ENCODE measurements at regions not wholly inside any gene's neighbourhood (a gene's known extent, or its start where the extent isn't known, plus 50 kb on each side); places are given as distances from the start of the nearest gene placed in this dataset.

DNA sequence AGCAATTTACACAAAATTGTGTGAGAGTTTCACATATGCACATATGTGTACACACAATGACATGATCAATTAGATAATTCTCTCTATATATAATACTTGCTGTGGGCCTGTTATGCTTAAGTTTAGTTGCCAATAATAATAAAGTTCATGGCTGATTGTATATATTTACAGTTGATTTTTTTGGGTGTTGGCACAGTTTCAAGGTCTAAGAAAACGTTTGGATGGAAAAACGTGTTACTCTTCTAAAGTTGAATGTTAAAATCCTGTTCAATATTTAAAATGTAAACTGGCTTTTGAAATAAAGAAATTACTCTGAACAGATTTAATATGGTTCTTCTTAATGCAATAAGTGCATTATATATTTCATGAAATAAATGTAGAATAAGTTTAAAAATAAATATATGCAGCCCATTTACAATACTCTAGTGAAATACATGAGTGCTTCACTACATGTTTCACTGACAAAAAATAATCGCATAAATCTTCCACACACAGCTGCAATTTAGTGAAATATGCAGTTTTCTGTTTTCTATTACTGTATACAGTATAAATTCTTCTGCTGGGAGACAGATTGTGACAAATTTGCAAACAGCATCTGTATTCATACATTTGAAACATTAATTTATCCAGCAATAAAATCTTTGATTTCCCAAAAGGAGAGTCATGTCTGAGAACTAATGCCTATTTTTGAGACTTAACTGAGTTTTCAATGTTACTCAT, 586.9 kb upstream of the KLHL1 start:
- Histone ChIP-seq H3K27ac (no peak overlapping the region), H3K4me1 (no peaks in the 10 kb centered on the region), H3K4me3 (no peak overlapping the region), H3K9me3 (no peaks in the 10 kb centered on the region), H3K4me2 (no peak overlapping the region)
- WGBS (ENCODE audit: missing lambda C conversion rate), result under 1% methylated on average over 3 of the region's 3 CpGs
- ATAC-seq, result no peak
- no peak for DNase-seq (ENCODE audit: low read depth in 1 of 2, low spot score in 1 of 2)
- ChIA-PET POLR2A (no interaction called here), CTCF (no interaction called here)
- no peak for FAIRE-seq
- TF ChIP-seq TFCP2L1 (CRISPR knock-in tag; IDR thresholded peaks at IDR 0.05) (no peak), KDM5A (IDR thresholded peaks at IDR 0.05) (no peak), JUNB (IDR thresholded peaks at IDR 0.05) (no peak), RARB (CRISPR knock-in tag; IDR thresholded peaks at IDR 0.05) (no peak), RNF2 (IDR thresholded peaks at IDR 0.05; ENCODE audit: borderline replicate concordance, low read depth) (no peak), NFE2L2 (conservative IDR thresholded peaks at IDR 0.05; ENCODE audit: low read length) (no peak), MAZ (IDR thresholded peaks at IDR 0.05; ENCODE audit: borderline replicate concordance, low read depth, low read length) (no peak), KDM1A (IDR thresholded peaks at IDR 0.05; ENCODE audit: low read depth) (no peak), CBX2 (IDR thresholded peaks at IDR 0.05; ENCODE audit: borderline replicate concordance, low read depth) (no peak), HOXB5 (CRISPR knock-in tag; IDR thresholded peaks at IDR 0.05) (no peak), BHLHE40 (IDR thresholded peaks at IDR 0.05; ENCODE audit: low read depth, low read length) (no peak), HOXA7 (CRISPR knock-in tag; IDR thresholded peaks at IDR 0.05) (no peak), MAFK (IDR thresholded peaks at IDR 0.05; ENCODE audit: partially characterized antibody) (no peak), HEYL (CRISPR knock-in tag; IDR thresholded peaks at IDR 0.05) (no peak), NPAS2 (CRISPR knock-in tag; IDR thresholded peaks at IDR 0.05; ENCODE audit: borderline replicate concordance) (no peak), CHD4 (IDR thresholded peaks at IDR 0.05; ENCODE audit: borderline replicate concordance) (no peak)
- TF ChIP-seq, protein P1, sequence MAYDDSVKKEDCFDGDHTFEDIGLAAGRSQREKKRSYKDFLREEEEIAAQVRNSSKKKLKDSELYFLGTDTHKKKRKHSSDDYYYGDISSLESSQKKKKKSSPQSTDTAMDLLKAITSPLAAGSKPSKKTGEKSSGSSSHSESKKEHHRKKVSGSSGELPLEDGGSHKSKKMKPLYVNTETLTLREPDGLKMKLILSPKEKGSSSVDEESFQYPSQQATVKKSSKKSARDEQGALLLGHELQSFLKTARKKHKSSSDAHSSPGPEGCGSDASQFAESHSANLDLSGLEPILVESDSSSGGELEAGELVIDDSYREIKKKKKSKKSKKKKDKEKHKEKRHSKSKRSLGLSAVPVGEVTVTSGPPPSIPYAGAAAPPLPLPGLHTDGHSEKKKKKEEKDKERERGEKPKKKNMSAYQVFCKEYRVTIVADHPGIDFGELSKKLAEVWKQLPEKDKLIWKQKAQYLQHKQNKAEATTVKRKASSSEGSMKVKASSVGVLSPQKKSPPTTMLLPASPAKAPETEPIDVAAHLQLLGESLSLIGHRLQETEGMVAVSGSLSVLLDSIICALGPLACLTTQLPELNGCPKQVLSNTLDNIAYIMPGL (CRISPR knock-in tag; IDR thresholded peaks at IDR 0.05; ENCODE audit: borderline replicate concordance), result no peak
- TF ChIP-seq, protein P2, sequence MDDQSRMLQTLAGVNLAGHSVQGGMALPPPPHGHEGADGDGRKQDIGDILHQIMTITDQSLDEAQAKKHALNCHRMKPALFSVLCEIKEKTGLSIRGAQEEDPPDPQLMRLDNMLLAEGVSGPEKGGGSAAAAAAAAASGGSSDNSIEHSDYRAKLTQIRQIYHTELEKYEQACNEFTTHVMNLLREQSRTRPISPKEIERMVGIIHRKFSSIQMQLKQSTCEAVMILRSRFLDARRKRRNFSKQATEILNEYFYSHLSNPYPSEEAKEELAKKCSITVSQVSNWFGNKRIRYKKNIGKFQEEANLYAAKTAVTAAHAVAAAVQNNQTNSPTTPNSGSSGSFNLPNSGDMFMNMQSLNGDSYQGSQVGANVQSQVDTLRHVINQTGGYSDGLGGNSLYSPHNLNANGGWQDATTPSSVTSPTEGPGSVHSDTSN (IDR thresholded peaks at IDR 0.05), result no peak
- TF ChIP-seq, protein P3, sequence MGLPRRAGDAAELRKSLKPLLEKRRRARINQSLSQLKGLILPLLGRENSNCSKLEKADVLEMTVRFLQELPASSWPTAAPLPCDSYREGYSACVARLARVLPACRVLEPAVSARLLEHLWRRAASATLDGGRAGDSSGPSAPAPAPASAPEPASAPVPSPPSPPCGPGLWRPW (IDR thresholded peaks at IDR 0.05), result no peak
- TF ChIP-seq, protein P4, sequence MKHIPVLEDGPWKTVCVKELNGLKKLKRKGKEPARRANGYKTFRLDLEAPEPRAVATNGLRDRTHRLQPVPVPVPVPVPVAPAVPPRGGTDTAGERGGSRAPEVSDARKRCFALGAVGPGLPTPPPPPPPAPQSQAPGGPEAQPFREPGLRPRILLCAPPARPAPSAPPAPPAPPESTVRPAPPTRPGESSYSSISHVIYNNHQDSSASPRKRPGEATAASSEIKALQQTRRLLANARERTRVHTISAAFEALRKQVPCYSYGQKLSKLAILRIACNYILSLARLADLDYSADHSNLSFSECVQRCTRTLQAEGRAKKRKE (CRISPR knock-in tag; IDR thresholded peaks at IDR 0.05; ENCODE audit: low read depth), result no peak

DNA sequence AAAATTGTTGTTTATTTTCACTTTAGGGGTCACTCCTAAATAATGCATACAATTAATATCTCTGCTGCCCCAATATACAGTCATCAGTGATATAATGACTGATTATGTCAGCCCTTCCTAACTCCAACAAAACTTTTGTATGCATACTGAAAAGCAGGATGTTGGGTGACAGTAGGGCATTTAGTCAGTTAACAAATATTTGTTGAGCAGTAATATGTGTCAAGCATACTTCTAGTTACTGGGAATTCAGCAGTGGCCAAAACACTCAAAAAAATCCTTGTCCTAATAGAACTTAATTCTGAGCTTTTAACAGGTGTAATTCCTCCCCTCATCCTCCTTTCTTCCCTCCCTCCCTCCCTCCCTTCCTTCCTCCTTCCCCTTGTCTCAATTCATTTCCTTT, 560.7 kb upstream of the KLHL1 start:
- H3K4me1 ChIP-seq, result no peaks in the 10 kb centered on the region
- ATAC-seq, result no peak
- TF ChIP-seq POLR2AphosphoS2 (conservative IDR thresholded peaks at IDR 0.05; ENCODE audit: low read length), result no peak
- no peak for TF ChIP-seq HOXB5 (CRISPR knock-in tag; IDR thresholded peaks at IDR 0.05)
- no peak for TF ChIP-seq SREBF2 (IDR thresholded peaks at IDR 0.05)
- TF ChIP-seq PHF8 (IDR thresholded peaks at IDR 0.05; ENCODE audit: borderline replicate concordance, low read depth), result no peak
- TF ChIP-seq CHD2 (IDR thresholded peaks at IDR 0.05; ENCODE audit: low read length, partially characterized antibody), result no peak
- no peak for TF ChIP-seq CBX2 (IDR thresholded peaks at IDR 0.05; ENCODE audit: borderline replicate concordance, low read depth)
- no peak for TF ChIP-seq CEBPB (IDR thresholded peaks at IDR 0.05)
- no peak for TF ChIP-seq CBX8 (IDR thresholded peaks at IDR 0.05)
- no peak for TF ChIP-seq CHD4 (IDR thresholded peaks at IDR 0.05; ENCODE audit: borderline replicate concordance)
- no peak overlapping the region for H3K4me3 ChIP-seq
- H3K4me2 ChIP-seq, result no peak overlapping the region
- H3K27ac ChIP-seq, result no peak overlapping the region
- H3K9me3 ChIP-seq, result no peaks in the 10 kb centered on the region
- FAIRE-seq, result no peak
- POLR2A ChIA-PET, result no interaction called here
- no peak for DNase-seq (ENCODE audit: low read depth in 1 of 2, low spot score in 1 of 2)
- CTCF ChIA-PET, result no interaction called here
